Gastroesophageal sphincter (tissue), 2 donors: ENCODE measurements at regions not wholly inside any gene's neighbourhood (a gene's known extent, or its start where the extent isn't known, plus 50 kb on each side); places are given as distances from the start of the nearest gene placed in this dataset.
"Not testable (repeated sequence)": the region's sequence is repeated elsewhere in the genome, so short reads cannot be mapped to it uniquely, and the experiment has no call there.

Experiments
- EP300 ChIP-seq: sonication (generic); formaldehyde crosslinking; IDR thresholded peaks from one replicate; pipeline ENCODE4 v1.6.1; 2017; ENCODE audit warnings: antibody characterized with exemption, mild to moderate bottlenecking
- POLR2A ChIP-seq, 2 donors: fragments of 450-650 bp; IDR thresholded peaks; one replicate each; pipeline ENCODE4 v1.6.1; 2017; ENCODE audit warnings: antibody characterized with exemption in 2 of 2, mild to moderate bottlenecking in 2 of 2, moderate library complexity in 1 of 2

DNA sequence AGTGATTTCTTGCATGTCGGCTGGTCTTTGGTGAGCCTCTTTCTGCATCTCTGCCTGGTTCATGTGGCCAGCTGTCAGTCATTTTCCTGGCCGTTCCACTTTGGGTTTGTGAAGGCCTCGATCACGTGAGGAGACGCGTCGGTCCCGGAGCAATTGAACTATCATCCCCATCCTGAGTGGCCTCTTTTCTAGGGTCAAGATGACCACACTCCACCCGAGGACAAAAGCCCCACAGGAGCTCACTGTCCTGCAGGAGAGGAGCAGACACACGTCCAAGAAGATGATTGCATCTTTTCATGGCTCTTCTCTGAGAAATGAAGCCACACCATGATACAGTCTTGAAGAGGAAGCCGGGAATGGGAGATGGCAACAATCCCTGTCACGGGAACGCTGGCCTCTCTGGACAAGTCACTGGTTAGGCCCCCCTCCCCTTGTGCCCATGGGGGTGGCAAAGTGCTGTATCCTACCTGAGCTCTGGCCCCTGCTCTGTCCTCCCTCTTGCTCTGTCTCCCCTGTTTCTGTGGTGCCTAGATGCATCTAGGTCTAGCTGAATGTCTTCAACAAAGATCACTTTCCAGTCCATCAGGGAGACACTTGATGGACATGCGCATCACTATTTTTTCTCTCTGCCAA lies 291.4 kb upstream of the ZNF337 start:
- not testable (repeated sequence) for TF ChIP-seq POLR2A (IDR thresholded peaks at IDR 0.05); EP300
